Neuronal stem cell (in vitro differentiated cells): ENCODE measurements at regions not wholly inside any gene's neighbourhood (a gene's known extent, or its start where the extent isn't known, plus 50 kb on each side); places are given as distances from the start of the nearest gene placed in this dataset.
A peak's percentile ranks its signal among the peaks of the same experiment; 100 is the strongest.
"Not testable (repeated sequence)": the region's sequence is repeated elsewhere in the genome, so short reads cannot be mapped to it uniquely, and the experiment has no call there.

Experiments used
- DNase-seq: peaks from one replicate; pipeline ENCODE4 v3.0.0-alpha.2; 2013; ENCODE audit warnings: low spot score
- H2AFZ ChIP-seq: one replicate; pipeline ENCODE4 v1.6.1; 2013; ENCODE audit warnings: mild to moderate bottlenecking, low read length, inconsistent platforms
- H2AK5ac ChIP-seq: 2 replicates; pipeline ENCODE4 v1.6.1; 2013; ENCODE audit warnings: low read depth, mild to moderate bottlenecking, inconsistent platforms, low read length, moderate library complexity, mixed read lengths
- H2BK120ac ChIP-seq: 2 replicates; pipeline ENCODE4 v1.6.1; 2013; ENCODE audit warnings: low read depth, mild to moderate bottlenecking, inconsistent platforms, low read length, moderate library complexity, mixed read lengths
- H2BK12ac ChIP-seq: one replicate; pipeline ENCODE4 v1.6.1; 2013; ENCODE audit warnings: low read length, inconsistent platforms
- H2BK15ac ChIP-seq: 2 replicates; pipeline ENCODE4 v1.6.1; 2013; ENCODE audit warnings: mild to moderate bottlenecking, low read length, inconsistent platforms, mixed read lengths
- H2BK5ac ChIP-seq: one replicate; pipeline ENCODE4 v1.6.1; 2013; ENCODE audit warnings: inconsistent platforms, mild to moderate bottlenecking, low read length, moderate library complexity
- H3K14ac ChIP-seq: one replicate; pipeline ENCODE4 v1.6.1; 2013; ENCODE audit warnings: low read length, inconsistent platforms
- H3K18ac ChIP-seq: 2 replicates; pipeline ENCODE4 v1.6.1; 2013; ENCODE audit warnings: low read length, inconsistent platforms
- H3K23ac ChIP-seq: 2 replicates; pipeline ENCODE4 v1.6.1; 2013; ENCODE audit warnings: low read depth, mild to moderate bottlenecking, mixed read lengths, low read length, inconsistent platforms; ENCODE audit not compliant: poor library complexity
- H3K27ac ChIP-seq: replicated peaks from 3 replicates; pipeline ENCODE4 v1.5.1; 2013; ENCODE audit warnings: low read length, inconsistent platforms
- H3K27me3 ChIP-seq, 3 experiments: 2 replicates each; pipeline ENCODE4 v1.6.1; 2013; ENCODE audit warnings: low read length in 3 of 3, mild to moderate bottlenecking in 2 of 3, inconsistent platforms in 1 of 3, low read depth in 1 of 3, mixed read lengths in 1 of 3, moderate library complexity in 1 of 3; ENCODE audit not compliant: control insufficient read depth in 3 of 3, insufficient read depth in 3 of 3
- H3K36me3 ChIP-seq, 2 donors: replicated peaks in 1 of 2; 2 replicates each; pipeline ENCODE4 v1.6.1; 2013; ENCODE audit warnings: low read length in 2 of 2; ENCODE audit not compliant: control insufficient read depth in 2 of 2, insufficient read depth in 2 of 2
- H3K4ac ChIP-seq: 2 replicates; pipeline ENCODE4 v1.6.1; 2013; ENCODE audit warnings: inconsistent platforms, mild to moderate bottlenecking, low read length, moderate library complexity
- H3K4me1 ChIP-seq, 2 donors: 1 replicate in 1 of 2; 2 replicates in 1 of 2; pipeline ENCODE4 v1.6.1; 2013; ENCODE audit warnings: low read length in 2 of 2, low read depth in 1 of 2; ENCODE audit not compliant: control insufficient read depth in 2 of 2, insufficient read depth in 1 of 2
- H3K4me2 ChIP-seq: one replicate; pipeline ENCODE4 v1.6.1; 2013; ENCODE audit warnings: mild to moderate bottlenecking, low read length, inconsistent platforms; ENCODE audit not compliant: insufficient read depth, poor library complexity, severe bottlenecking
- H3K4me3 ChIP-seq, 2 donors: 2 replicates each; pipeline ENCODE4 v1.5.1; 2013; ENCODE audit warnings: low read length in 2 of 2, mild to moderate bottlenecking in 2 of 2, inconsistent platforms in 1 of 2, moderate library complexity in 1 of 2
- H3K79me1 ChIP-seq: one replicate; pipeline ENCODE4 v1.6.1; 2013; ENCODE audit warnings: low read depth, mild to moderate bottlenecking, inconsistent platforms, low read length, moderate library complexity
- H3K9ac ChIP-seq: one replicate; pipeline ENCODE4 v1.6.1; 2013; ENCODE audit warnings: mild to moderate bottlenecking, low read depth, low read length, inconsistent platforms; ENCODE audit not compliant: poor library complexity
- H3K9me3 ChIP-seq, 2 donors: replicated peaks in 1 of 2; 2 replicates each; pipeline versions ENCODE3 to v1.6.1; 2013; ENCODE audit warnings: low read length in 2 of 2, mild to moderate bottlenecking in 2 of 2, inconsistent platforms in 1 of 2, low read depth in 1 of 2, mixed read lengths in 1 of 2, moderate library complexity in 1 of 2; ENCODE audit not compliant: control insufficient read depth in 2 of 2, insufficient read depth in 1 of 2
- H4K8ac ChIP-seq: one replicate; pipeline ENCODE4 v1.6.1; 2013; ENCODE audit warnings: low read depth, mild to moderate bottlenecking, inconsistent platforms, low read length, moderate library complexity
- H4K91ac ChIP-seq: one replicate; pipeline ENCODE4 v1.6.1; 2013; ENCODE audit warnings: low read length, low read depth, mild to moderate bottlenecking, inconsistent platforms; ENCODE audit not compliant: poor library complexity
- WGBS, 2 donors: extraction: QIAGEN DNeasy Blood & Tissue Kit; methylation state at CpG; one replicate each; pipeline ENCODE4 v1.1.7; 2013; ENCODE audit warnings: missing lambda C conversion rate in 2 of 2, mixed read lengths in 1 of 2; ENCODE audit not compliant: insufficient read length in 2 of 2, insufficient replicate concordance in 1 of 2; ENCODE audit errors: extremely low coverage in 2 of 2; 5-methylcytosine and 5-hydroxymethylcytosine counted together

DNA sequence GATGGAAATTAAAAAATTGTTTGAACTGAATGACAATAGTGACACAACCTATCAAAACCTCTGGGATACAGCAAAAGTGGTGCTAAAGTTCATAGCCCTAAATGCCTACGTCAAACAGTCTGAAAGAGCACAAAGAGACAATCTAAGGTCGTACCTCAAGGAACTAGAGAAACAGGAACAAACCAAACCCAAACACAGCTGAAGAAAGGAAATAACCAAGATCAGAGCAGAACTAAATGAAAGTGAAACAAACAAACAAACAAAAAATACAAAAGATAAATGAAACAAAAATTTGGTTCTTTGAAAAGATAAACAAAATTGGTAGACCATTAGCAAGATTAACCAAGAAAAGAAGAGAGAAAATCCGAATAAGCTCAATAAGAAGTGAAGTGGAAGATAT, 79.7 kb downstream of the EXTL2 start:
- H3K27ac ChIP-seq, H3K23ac ChIP-seq, H3K9me3 ChIP-seq, H3K4me1 ChIP-seq, H3K4me3 ChIP-seq, H2BK120ac ChIP-seq, H2AK5ac ChIP-seq, H3K4me2 ChIP-seq, H4K91ac ChIP-seq, H4K8ac ChIP-seq, H3K9ac ChIP-seq, H3K36me3 ChIP-seq, H3K4ac ChIP-seq, H3K27me3 ChIP-seq, H3K18ac ChIP-seq, H3K79me1 ChIP-seq, H2AFZ ChIP-seq, H2BK5ac ChIP-seq, H3K14ac ChIP-seq, DNase-seq, H2BK12ac ChIP-seq, H2BK15ac ChIP-seq: not testable (repeated sequence)
- WGBS, 2 donors = no CpG with 5 or more reads among the region's 3 CpGs

DNA sequence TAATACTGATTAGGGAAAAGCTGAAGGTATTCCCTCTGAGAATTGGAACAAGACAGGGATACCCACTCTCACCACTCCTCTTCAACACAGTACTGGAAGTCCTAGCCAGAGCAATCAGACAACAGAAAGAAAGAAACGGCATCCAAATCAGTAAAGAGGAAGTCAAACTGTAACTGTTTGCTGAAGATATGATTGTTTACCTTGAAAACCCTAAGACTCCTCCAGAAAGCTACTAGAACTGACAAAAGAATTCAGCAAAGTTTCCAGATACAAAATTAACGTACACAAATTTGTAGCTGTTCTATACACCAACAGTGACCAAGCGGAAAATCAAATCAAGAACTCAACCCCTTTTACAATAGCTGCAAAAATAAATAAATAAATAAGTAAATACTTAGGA, 78.6 kb downstream of the EXTL2 start:
- Histone ChIP-seq H3K4me1 (peaks cover 2 to 5% of the 10 kb centered on the region in 2 donors), H3K23ac (no peak overlapping the region), H2AK5ac (no peak overlapping the region), H3K27ac (no peak overlapping the region), H3K4ac (no peak overlapping the region), H3K79me1 (no peaks in the 10 kb centered on the region), H3K18ac (no peak overlapping the region), H3K36me3 (no peaks in the 10 kb centered on the region), H4K91ac (no peak overlapping the region), H3K9ac (no peak overlapping the region), H3K27me3 (no peaks in the 10 kb centered on the region), H2BK15ac (no peak overlapping the region), H3K4me2 (no peak overlapping the region), H3K14ac (no peak overlapping the region), H2BK5ac (no peak overlapping the region), H2BK120ac (no peak overlapping the region), H3K9me3 (no peaks in the 10 kb centered on the region), H2AFZ (no peak overlapping the region), H2BK12ac (no peak overlapping the region), H3K4me3 (no peak overlapping the region), H4K8ac (no peak overlapping the region)
- DNase-seq = no peak
- WGBS, 2 donors = no CpG with 5 or more reads among the region's 3 CpGs

DNA sequence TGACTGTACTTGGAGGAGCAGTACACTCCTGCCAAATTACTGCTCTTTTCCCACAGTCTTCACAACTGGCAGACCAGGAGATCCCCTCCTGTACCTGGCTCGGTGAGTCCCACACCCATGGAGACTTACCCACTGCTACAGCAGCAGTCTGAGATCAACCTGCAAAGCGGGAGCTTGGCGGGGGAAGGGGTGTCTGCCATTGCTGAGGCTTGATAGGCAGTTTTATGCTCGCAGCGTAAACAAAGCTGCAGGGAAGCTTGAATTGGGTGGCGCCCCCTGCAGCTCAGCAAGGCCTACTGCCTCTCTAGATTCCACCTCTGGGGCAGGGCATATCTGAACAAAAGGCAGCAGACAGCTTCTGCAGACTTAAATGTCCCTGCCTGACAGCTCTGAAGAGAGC, 74.4 kb downstream of the EXTL2 start:
- not testable (repeated sequence) for H3K9ac ChIP-seq, H3K4me3 ChIP-seq, H2BK12ac ChIP-seq, H4K8ac ChIP-seq, H2AK5ac ChIP-seq, H3K27me3 ChIP-seq, H3K4me2 ChIP-seq, H4K91ac ChIP-seq, H3K27ac ChIP-seq, H2BK15ac ChIP-seq, H2BK120ac ChIP-seq, H3K4ac ChIP-seq, H3K9me3 ChIP-seq, H3K79me1 ChIP-seq, H3K4me1 ChIP-seq, H3K14ac ChIP-seq, DNase-seq, H3K23ac ChIP-seq, H3K36me3 ChIP-seq, H2BK5ac ChIP-seq
- WGBS, 2 donors = no CpG with 5 or more reads among the region's 6 CpGs
- peak overlapping the region; percentile 77 for H2AFZ ChIP-seq
- H3K18ac ChIP-seq = peak overlapping the region; percentile 66

DNA sequence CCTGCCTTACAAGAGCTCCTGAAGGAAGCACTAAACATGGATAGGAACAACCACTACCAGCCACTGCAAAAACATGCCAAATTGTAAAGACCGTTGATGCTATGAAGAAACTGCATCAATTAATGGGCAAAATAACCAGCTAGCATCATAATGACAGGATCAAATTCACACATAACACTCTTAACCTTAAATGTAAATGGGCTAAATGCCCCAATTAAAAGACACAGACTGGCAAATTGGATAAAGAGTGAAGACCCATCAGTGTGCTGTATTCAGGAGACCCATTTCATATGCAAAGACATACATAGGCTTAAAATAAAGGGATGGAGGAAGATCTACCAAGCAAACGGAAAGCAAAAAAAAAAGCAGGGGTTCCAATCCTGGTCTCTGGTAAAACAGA, 72.7 kb downstream of the EXTL2 start:
- not testable (repeated sequence) for H2BK120ac ChIP-seq, H2AFZ ChIP-seq, H3K4me3 ChIP-seq, H3K27me3 ChIP-seq, H3K18ac ChIP-seq, H3K4ac ChIP-seq, H3K27ac ChIP-seq, H4K91ac ChIP-seq, H3K4me1 ChIP-seq, H4K8ac ChIP-seq, H3K9me3 ChIP-seq, H3K14ac ChIP-seq, H3K4me2 ChIP-seq, H2AK5ac ChIP-seq, H3K9ac ChIP-seq, H3K23ac ChIP-seq, H2BK5ac ChIP-seq, DNase-seq, H2BK15ac ChIP-seq, H2BK12ac ChIP-seq, H3K79me1 ChIP-seq, H3K36me3 ChIP-seq
- no CpG with 5 or more reads among the region's 2 CpGs for WGBS, 2 donors
